Esophagus muscularis mucosa (tissue), 4 donors: ENCODE measurements at regions not wholly inside any gene's neighbourhood (a gene's known extent, or its start where the extent isn't known, plus 50 kb on each side); places are given as distances from the start of the nearest gene placed in this dataset.

ENCODE experiments used
- CTCF ChIP-seq, 3 experiments: fragments of 200-600 bp in 2 of 3; fragments of 450-650 bp in 1 of 3; sonication (generic) in 2 of 3; IDR thresholded peaks; one replicate each; pipeline ENCODE4 v1.5.1; 2017 to 2019; ENCODE audit warnings: antibody characterized with exemption in 3 of 3, mild to moderate bottlenecking in 2 of 3, moderate library complexity in 1 of 3
- EP300 ChIP-seq: sonication (generic); formaldehyde crosslinking; IDR thresholded peaks from one replicate; pipeline ENCODE4 v1.6.1; 2017; ENCODE audit warnings: antibody characterized with exemption
- POLR2A ChIP-seq: fragments of 450-650 bp; IDR thresholded peaks from one replicate; pipeline ENCODE4 v1.6.1; 2017; ENCODE audit warnings: antibody characterized with exemption, moderate library complexity, mild to moderate bottlenecking, low read depth
- POLR2AphosphoS5 ChIP-seq, 2 donors: sonication (generic); formaldehyde crosslinking; IDR thresholded peaks; one replicate each; pipeline ENCODE4 v1.6.1; 2017; ENCODE audit warnings: antibody characterized with exemption in 2 of 2

GRCh38 chr4:175252642-175253041 lies 334.5 kb downstream of the ADAM29 start:
- TF ChIP-seq POLR2A: no peak
- no peak for TF ChIP-seq CTCF (IDR thresholded peaks at IDR 0.05)
- no peak for TF ChIP-seq POLR2AphosphoS5 (IDR thresholded peaks at IDR 0.05)
- no peak for TF ChIP-seq EP300
